Testis (tissue), 2 donors: ENCODE measurements at regions not wholly inside any gene's neighbourhood (a gene's known extent, or its start where the extent isn't known, plus 50 kb on each side); places are given as distances from the start of the nearest gene placed in this dataset.

Experiments used
- CTCF ChIP-seq, 3 experiments: fragments of 450-650 bp in 2 of 3; fragments of 200-600 bp in 1 of 3; sonication (generic) in 1 of 3; IDR thresholded peaks; one replicate each; pipeline ENCODE4 v1.5.1; 2016 to 2019; ENCODE audit warnings: antibody characterized with exemption in 3 of 3, mild to moderate bottlenecking in 2 of 3, moderate library complexity in 1 of 3
- POLR2A ChIP-seq: fragments of 450-650 bp; IDR thresholded peaks from one replicate; pipeline ENCODE4 v1.6.1; 2017; ENCODE audit warnings: antibody characterized with exemption, mild to moderate bottlenecking, moderate library complexity

DNA sequence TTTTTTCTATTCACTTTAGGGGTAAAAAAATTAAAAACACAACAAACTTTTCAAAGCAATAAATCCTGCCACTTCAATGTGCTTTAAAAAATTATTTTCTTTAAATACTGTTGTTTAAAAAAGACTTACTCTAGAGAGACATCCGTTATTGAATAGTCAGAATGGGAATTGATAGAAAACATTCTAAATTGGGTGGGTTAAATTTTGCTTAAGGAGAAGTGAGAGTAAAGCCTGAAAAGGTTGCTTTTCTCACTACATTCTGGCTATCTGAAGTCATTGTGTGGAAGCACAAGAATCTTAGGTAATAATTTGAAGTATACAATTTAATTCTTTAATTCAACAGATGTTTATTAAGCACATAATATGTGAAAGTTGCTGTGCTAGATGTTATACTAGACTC is 509.3 kb downstream of the NR2F1-AS1 start:
- no peak for TF ChIP-seq CTCF (IDR thresholded peaks at IDR 0.05)
- no peak for TF ChIP-seq POLR2A
